Muscle of back (tissue), 3 donors: ENCODE measurements at regions not wholly inside any gene's neighbourhood (a gene's known extent, or its start where the extent isn't known, plus 50 kb on each side); places are given as distances from the start of the nearest gene placed in this dataset.
A peak's percentile ranks its signal among the peaks of the same experiment; 100 is the strongest.
"Not testable (repeated sequence)": the region's sequence is repeated elsewhere in the genome, so short reads cannot be mapped to it uniquely, and the experiment has no call there.

Experiments used
- DNase-seq, 3 donors: peaks; one replicate each; pipeline versions ENCODE4 v3.0.0 to v3.0.0-alpha.2; 2013

GRCh38 chr2:125867908-125868307, 788.0 kb upstream of the GYPC start:
- DNase-seq: no peak

GRCh38 chr2:125870264-125870663, 785.7 kb upstream of the GYPC start:
- no peak for DNase-seq

- DNase-seq: no peak
These were observed 785.2 kb upstream of the GYPC start for GRCh38 chr2:125870746-125871145.

GRCh38 chr2:125874564-125874963, 781.4 kb upstream of the GYPC start:
- peak; percentile 6 to 74 (median 52) for DNase-seq

- DNase-seq: no peak
These were observed 770.6 kb upstream of the GYPC start for GRCh38 chr2:125885340-125885739.

GRCh38 chr2:125886153-125886552, 769.8 kb upstream of the GYPC start:
- DNase-seq: no peak

GRCh38 chr2:125901278-125901677, 754.7 kb upstream of the GYPC start:
- no peak for DNase-seq

- DNase-seq: no peak
These were observed 729.9 kb upstream of the GYPC start for GRCh38 chr2:125925891-125926546.

- no peak for DNase-seq
These were observed 720.4 kb upstream of the GYPC start for GRCh38 chr2:125935559-125935958.

GRCh38 chr2:125942585-125943424, 713.2 kb upstream of the GYPC start:
- no peak for DNase-seq

GRCh38 chr2:125959047-125959446, 696.9 kb upstream of the GYPC start:
- DNase-seq: no peak

- no peak for DNase-seq
These were observed 694.2 kb upstream of the GYPC start for GRCh38 chr2:125961739-125962138.

GRCh38 chr2:125979886-125980285, 676.1 kb upstream of the GYPC start:
- no peak for DNase-seq

GRCh38 chr2:125983364-125983763, 672.6 kb upstream of the GYPC start:
- no peak for DNase-seq

GRCh38 chr2:126029316-126029715, 626.6 kb upstream of the GYPC start:
- DNase-seq: no peak

GRCh38 chr2:126038861-126039260, 617.1 kb upstream of the GYPC start:
- no peak for DNase-seq

GRCh38 chr2:126041391-126042047, 614.4 kb upstream of the GYPC start:
- DNase-seq: no peak

GRCh38 chr2:126042089-126042488, 613.9 kb upstream of the GYPC start:
- DNase-seq: no peak

- DNase-seq: no peak
These were observed 607.2 kb upstream of the GYPC start for GRCh38 chr2:126048719-126049118.

GRCh38 chr2:126049461-126049860, 606.5 kb upstream of the GYPC start:
- DNase-seq: no peak

- DNase-seq: no peak
These were observed 604.8 kb upstream of the GYPC start for GRCh38 chr2:126050991-126051736.

GRCh38 chr2:126051737-126052240, 604.2 kb upstream of the GYPC start:
- not testable (repeated sequence) for DNase-seq
